ENCODE measurements at regions not wholly inside any gene's neighbourhood (a gene's known extent, or its start where the extent isn't known, plus 50 kb on each side); places are given as distances from the start of the nearest gene placed in this dataset.

- no peak for ATAC-seq
- no peaks in the 10 kb centered on the region for H3K36me3 Mint-ChIP-seq
- ChIA-PET POLR2A (interaction anchor here (0.8 kb wide), 1 partner anchor 64 kb away, joined by 3 read pairs; no protein-coding TSS in a partner anchor), CTCF (interaction anchor here (0.6 to 2.7 kb wide), 4 partner anchors 14 to 26 kb away, joined by 3 to 10 read pairs (median 6); no protein-coding TSS in a partner anchor)
- H3K4me1 Mint-ChIP-seq, result peaks cover 32% of the 10 kb centered on the region
- no peak overlapping the region for H3K27ac Mint-ChIP-seq
- H3K4me3 Mint-ChIP-seq, result no peak overlapping the region
- H3K27me3 Mint-ChIP-seq (ENCODE audit: low read depth), result no peaks in the 10 kb centered on the region
- TF ChIP-seq MYBL2 (CRISPR knock-in tag; IDR thresholded peaks at IDR 0.05) (no peak), NR1H2 (CRISPR knock-in tag; IDR thresholded peaks at IDR 0.05) (no peak), ZNF396 (CRISPR knock-in tag; IDR thresholded peaks at IDR 0.05; ENCODE audit: borderline replicate concordance) (no peak), EMX1 (CRISPR knock-in tag; IDR thresholded peaks at IDR 0.05) (no peak), FOXJ3 (CRISPR knock-in tag; IDR thresholded peaks at IDR 0.05; ENCODE audit: borderline replicate concordance) (no peak), MAX (CRISPR knock-in tag; IDR thresholded peaks at IDR 0.05) (no peak), PRRX2 (CRISPR knock-in tag; IDR thresholded peaks at IDR 0.05) (no peak), GTF2I (CRISPR knock-in tag; conservative IDR thresholded peaks at IDR 0.05) (no peak)
- TF ChIP-seq, protein P1, sequence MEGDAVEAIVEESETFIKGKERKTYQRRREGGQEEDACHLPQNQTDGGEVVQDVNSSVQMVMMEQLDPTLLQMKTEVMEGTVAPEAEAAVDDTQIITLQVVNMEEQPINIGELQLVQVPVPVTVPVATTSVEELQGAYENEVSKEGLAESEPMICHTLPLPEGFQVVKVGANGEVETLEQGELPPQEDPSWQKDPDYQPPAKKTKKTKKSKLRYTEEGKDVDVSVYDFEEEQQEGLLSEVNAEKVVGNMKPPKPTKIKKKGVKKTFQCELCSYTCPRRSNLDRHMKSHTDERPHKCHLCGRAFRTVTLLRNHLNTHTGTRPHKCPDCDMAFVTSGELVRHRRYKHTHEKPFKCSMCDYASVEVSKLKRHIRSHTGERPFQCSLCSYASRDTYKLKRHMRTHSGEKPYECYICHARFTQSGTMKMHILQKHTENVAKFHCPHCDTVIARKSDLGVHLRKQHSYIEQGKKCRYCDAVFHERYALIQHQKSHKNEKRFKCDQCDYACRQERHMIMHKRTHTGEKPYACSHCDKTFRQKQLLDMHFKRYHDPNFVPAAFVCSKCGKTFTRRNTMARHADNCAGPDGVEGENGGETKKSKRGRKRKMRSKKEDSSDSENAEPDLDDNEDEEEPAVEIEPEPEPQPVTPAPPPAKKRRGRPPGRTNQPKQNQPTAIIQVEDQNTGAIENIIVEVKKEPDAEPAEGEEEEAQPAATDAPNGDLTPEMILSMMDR (IDR thresholded peaks at IDR 0.05), result no peak
- TF ChIP-seq, protein P2, sequence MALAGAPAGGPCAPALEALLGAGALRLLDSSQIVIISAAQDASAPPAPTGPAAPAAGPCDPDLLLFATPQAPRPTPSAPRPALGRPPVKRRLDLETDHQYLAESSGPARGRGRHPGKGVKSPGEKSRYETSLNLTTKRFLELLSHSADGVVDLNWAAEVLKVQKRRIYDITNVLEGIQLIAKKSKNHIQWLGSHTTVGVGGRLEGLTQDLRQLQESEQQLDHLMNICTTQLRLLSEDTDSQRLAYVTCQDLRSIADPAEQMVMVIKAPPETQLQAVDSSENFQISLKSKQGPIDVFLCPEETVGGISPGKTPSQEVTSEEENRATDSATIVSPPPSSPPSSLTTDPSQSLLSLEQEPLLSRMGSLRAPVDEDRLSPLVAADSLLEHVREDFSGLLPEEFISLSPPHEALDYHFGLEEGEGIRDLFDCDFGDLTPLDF (CRISPR knock-in tag; IDR thresholded peaks at IDR 0.05), result no peak
- no peaks in the 10 kb centered on the region for H3K9me3 Mint-ChIP-seq
- no peak for DNase-seq (ENCODE audit: low spot score)
These were observed 104.3 kb upstream of the PRR20G start for GRCh38 chr3:127392156-127392490.

DNA sequence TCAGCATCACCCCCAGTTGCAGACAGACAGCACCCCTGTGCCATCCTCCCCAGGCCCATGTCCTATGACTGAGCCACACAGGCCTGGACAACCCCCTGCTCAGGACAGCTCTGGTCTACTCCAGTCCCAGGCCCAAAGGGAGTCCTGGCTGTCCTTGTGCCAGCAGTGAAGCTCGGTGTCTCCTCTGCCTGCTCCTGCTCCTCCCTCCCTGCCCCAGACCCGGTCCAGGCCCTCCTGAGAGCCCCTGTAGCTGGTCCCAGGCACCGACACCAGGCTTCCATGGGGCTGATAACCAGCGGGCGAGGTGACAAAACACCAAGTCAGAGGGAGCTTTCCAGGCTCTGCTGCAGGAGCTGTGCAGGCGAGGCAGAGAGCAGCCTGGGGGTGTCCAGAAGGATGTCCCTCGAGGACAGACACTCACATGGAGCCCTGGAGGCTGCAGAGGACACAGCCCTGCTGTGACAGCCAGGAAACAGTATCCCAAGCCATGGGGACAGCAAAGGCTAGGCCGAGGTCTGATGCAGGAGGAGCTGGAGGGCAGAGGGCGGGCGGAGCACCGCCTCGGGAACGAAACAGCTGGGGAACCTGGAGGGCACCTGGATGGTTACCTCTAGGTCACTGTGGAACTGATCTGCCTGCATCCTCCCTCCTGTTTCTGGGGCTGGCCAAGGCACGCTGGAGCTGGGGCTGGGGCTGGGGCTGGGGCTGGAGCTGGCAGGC is 103.8 kb upstream of the PRR20G start:
- no peak for DNase-seq (ENCODE audit: low spot score)
- Mint-ChIP-seq H3K27ac (no peak overlapping the region), H3K4me1 (peaks cover 26% of the 10 kb centered on the region), H3K27me3 (ENCODE audit: low read depth) (no peaks in the 10 kb centered on the region), H3K9me3 (no peaks in the 10 kb centered on the region), H3K4me3 (no peak overlapping the region), H3K36me3 (no peaks in the 10 kb centered on the region)
- CTCF ChIA-PET, result interaction anchor here (0.6 to 2.7 kb wide), 5 partner anchors 15 to 25 kb away, joined by 3 to 10 read pairs (median 4); no protein-coding TSS in a partner anchor
- ATAC-seq, result no peak
- POLR2A ChIA-PET, result interaction anchor here (0.8 kb wide), 1 partner anchor 64 kb away, joined by 3 read pairs; no protein-coding TSS in a partner anchor
- TF ChIP-seq ESRRA (CRISPR knock-in tag; IDR thresholded peaks at IDR 0.05; ENCODE audit: borderline replicate concordance), result no peak
- TF ChIP-seq TP53 (CRISPR knock-in tag; IDR thresholded peaks at IDR 0.05), result no peak
- no peak for TF ChIP-seq ZNF138 (CRISPR knock-in tag; conservative IDR thresholded peaks at IDR 0.05)
- TF ChIP-seq, protein P3, sequence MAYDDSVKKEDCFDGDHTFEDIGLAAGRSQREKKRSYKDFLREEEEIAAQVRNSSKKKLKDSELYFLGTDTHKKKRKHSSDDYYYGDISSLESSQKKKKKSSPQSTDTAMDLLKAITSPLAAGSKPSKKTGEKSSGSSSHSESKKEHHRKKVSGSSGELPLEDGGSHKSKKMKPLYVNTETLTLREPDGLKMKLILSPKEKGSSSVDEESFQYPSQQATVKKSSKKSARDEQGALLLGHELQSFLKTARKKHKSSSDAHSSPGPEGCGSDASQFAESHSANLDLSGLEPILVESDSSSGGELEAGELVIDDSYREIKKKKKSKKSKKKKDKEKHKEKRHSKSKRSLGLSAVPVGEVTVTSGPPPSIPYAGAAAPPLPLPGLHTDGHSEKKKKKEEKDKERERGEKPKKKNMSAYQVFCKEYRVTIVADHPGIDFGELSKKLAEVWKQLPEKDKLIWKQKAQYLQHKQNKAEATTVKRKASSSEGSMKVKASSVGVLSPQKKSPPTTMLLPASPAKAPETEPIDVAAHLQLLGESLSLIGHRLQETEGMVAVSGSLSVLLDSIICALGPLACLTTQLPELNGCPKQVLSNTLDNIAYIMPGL (CRISPR knock-in tag; IDR thresholded peaks at IDR 0.05), result no peak
- TF ChIP-seq, protein P4, sequence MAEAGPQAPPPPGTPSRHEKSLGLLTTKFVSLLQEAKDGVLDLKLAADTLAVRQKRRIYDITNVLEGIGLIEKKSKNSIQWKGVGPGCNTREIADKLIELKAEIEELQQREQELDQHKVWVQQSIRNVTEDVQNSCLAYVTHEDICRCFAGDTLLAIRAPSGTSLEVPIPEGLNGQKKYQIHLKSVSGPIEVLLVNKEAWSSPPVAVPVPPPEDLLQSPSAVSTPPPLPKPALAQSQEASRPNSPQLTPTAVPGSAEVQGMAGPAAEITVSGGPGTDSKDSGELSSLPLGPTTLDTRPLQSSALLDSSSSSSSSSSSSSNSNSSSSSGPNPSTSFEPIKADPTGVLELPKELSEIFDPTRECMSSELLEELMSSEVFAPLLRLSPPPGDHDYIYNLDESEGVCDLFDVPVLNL (CRISPR knock-in tag; IDR thresholded peaks at IDR 0.05; ENCODE audit: borderline replicate concordance, low read depth), result no peak
- no peak for TF ChIP-seq MXD4 (CRISPR knock-in tag; IDR thresholded peaks at IDR 0.05; ENCODE audit: borderline replicate concordance)
- TF ChIP-seq, protein P5, sequence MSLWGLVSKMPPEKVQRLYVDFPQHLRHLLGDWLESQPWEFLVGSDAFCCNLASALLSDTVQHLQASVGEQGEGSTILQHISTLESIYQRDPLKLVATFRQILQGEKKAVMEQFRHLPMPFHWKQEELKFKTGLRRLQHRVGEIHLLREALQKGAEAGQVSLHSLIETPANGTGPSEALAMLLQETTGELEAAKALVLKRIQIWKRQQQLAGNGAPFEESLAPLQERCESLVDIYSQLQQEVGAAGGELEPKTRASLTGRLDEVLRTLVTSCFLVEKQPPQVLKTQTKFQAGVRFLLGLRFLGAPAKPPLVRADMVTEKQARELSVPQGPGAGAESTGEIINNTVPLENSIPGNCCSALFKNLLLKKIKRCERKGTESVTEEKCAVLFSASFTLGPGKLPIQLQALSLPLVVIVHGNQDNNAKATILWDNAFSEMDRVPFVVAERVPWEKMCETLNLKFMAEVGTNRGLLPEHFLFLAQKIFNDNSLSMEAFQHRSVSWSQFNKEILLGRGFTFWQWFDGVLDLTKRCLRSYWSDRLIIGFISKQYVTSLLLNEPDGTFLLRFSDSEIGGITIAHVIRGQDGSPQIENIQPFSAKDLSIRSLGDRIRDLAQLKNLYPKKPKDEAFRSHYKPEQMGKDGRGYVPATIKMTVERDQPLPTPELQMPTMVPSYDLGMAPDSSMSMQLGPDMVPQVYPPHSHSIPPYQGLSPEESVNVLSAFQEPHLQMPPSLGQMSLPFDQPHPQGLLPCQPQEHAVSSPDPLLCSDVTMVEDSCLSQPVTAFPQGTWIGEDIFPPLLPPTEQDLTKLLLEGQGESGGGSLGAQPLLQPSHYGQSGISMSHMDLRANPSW (CRISPR knock-in tag; conservative IDR thresholded peaks at IDR 0.05; ENCODE audit: low read depth), result no peak
- TF ChIP-seq USF1 (CRISPR knock-in tag; IDR thresholded peaks at IDR 0.05), result no peak
- TF ChIP-seq E2F5 (CRISPR knock-in tag; IDR thresholded peaks at IDR 0.05), result no peak
- no peak for TF ChIP-seq GTF2I (CRISPR knock-in tag; conservative IDR thresholded peaks at IDR 0.05)
- no peak for TF ChIP-seq TCF7 (CRISPR knock-in tag; IDR thresholded peaks at IDR 0.05; ENCODE audit: low read depth)
- TF ChIP-seq NFE2L1 (CRISPR knock-in tag; IDR thresholded peaks at IDR 0.05), result no peak

Measured in WTC11 (cell line).